GM21515 (cell line): ENCODE measurements at regions not wholly inside any gene's neighbourhood (a gene's known extent, or its start where the extent isn't known, plus 50 kb on each side); places are given as distances from the start of the nearest gene placed in this dataset.

Experiments
- ATAC-seq: cut with Tn5 transposase; IDR thresholded peaks from one replicate; pipeline ENCODE4 v1.9.1; 2021; ENCODE audit not compliant: unreplicated experiment

DNA sequence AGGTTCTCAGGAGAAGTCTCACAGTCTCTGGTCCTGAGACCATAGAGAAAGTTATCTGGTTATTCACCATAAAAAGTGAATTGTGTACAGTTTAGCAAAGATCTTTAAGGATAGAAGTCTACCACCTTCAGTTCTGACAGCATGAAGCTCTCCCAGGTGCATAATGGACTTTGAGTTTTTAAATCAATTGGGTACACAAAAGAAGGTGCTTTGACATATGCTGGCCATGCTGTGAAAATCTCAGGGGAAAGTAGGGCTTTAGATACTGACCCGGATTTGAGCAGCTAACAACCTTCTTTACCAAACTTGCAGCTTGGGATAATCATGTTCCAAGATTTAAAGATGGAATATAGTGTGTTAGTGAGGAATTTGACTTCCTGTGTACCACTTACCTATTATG, 264.2 kb downstream of the ZSWIM6 start:
- no peak for ATAC-seq

GRCh38 chr5:61597684-61598083, 265.6 kb downstream of the ZSWIM6 start:
- no peak for ATAC-seq

DNA sequence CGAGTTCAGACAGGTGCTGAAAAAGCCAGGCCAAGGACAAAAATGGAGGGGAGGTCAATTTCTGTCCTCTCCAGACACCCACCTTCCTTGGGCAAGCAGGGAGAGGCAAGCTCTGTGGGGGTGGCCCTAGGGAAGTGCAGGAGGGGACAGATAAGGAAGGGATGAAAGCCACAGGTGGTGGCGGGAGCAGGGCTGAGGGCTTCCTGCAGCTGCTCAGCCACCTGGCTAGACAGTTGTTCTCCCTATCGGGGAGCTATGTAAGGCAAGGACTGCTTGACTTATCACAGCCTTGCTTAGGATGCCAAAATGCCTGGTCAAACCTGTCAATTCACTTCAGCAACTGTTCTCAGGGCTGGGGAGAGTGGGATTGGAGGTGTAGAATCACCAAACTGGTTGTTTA, 266.1 kb downstream of the ZSWIM6 start:
- no peak for ATAC-seq

DNA sequence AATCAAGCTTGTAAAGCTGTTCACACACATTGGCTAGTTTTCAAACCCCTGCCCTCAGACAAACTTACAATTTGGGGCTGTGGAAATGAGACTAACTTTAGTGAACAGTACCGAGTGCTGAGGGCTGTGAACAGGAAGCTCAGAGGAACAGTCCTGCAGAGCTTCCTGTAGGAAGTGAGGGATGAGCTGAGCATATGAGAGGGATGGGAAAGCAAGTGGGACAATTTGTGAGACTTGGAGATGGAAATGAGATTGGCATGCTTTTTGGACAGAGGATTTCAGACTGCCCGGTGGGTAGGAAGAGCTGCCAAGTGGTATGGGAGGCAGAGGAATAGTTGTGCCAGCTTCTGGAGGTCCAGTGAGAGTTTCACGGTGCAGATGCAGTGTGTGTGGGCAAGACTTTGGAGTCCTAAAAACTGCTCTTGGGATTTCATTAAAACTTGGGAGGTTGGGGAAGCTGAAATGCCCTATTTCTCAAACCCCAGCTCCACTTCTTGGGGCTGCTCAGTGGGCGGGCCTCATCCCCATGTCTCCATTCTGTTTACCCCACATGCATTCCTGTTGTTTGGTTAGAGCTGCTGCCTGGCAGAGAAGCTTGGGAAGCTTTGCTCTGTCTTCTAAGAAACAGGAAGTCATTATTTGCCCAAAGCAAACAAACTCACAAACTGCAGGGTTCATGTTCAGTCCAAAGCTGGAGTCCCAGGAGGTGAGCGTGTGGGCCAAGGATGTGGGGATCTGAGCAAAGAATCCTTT, 267.5 kb downstream of the ZSWIM6 start:
- no peak for ATAC-seq

- no peak for ATAC-seq
Measured at GRCh38 chr5:61600123-61600444, 268.0 kb downstream of the ZSWIM6 start.

GRCh38 chr5:61600945-61601511, 269.0 kb downstream of the ZSWIM6 start:
- no peak for ATAC-seq

- ATAC-seq: no peak
Measured at GRCh38 chr5:61603211-61603908, 271.3 kb downstream of the ZSWIM6 start.

DNA sequence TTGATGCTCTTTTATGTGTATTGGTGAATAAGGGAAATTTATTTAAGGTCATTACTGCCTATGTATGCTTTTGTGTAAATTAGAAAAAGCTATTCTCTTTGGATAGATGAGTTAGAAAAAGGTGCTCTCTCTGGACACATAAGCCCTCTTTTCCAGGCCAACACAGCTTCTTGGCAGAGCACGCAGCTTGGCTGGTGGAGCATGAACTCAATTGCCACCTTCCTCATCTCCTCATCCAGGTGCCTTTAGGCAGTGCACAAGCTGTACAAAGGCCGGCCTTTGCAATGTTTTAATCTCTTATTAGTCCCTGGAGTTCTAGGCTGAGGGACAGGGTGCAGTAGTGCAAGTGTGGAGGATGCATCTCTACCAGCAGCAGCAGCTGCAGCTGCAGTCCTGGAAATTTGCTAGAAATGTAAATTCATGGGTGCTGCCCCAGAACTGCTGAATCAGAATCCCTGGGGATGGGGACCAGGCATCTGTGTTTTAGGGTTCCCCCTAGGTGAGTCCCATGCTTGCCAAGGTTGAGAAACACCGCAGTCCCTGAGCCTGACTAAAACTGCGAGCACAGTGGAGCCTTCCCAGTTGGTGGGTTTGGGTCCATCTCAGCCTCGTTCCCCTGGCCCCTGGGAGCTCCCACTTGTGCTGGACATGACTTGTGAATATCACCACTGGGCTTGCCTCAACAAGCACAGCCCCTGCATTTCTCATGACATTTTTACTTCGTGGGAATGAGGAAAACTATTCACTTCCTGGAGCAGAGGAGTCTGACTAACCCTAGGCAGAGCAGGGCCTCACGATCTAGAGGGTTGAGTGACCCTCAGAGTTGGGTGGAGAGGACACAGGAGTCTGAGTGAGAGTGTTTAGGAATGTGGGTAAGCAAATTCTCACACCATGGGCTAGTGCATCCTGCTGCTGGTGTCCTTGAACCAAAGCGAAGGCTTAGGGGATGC, 272.3 kb downstream of the ZSWIM6 start:
- ATAC-seq: no peak

DNA sequence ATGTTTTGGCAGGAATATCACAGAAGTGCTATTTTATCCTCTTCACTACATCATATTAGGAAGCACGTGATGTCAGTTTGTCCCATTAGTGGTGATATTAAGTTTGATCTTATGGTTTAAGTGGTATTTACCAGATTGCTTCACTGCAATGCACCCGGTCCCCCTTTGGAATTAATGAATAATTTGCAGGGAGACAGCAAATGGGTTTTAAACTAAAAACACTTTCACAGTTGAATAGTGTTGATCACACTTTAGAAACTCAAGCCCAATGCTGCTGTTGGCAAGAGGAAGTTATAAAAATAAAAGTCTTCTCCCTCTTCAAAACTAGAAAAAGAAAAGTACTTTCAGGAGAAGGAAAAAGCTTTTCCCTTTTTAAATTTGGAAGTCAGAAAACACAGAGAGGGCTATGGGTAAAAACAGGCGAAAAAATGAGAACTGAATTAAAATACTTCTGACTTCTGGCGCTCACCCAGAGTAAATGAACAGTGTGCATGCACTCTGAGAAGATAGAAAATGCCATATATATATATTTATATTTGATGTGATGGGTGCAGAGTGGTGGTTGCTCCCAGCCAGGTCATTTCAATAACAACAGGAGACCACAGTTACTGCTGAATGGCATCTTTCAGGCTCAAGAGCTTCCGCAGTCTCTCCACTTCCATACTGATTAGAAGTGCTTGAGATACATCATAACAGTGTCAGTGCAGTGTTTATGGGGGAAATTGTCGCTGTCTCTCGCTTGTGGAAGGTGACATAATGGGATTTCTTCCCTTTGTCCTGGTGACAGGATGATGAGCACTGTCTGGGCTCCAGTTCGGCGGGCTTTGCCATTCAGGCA, 278.0 kb downstream of the ZSWIM6 start:
- no peak for ATAC-seq

GRCh38 chr5:61610678-61611024, 278.6 kb downstream of the ZSWIM6 start:
- ATAC-seq: no peak

DNA sequence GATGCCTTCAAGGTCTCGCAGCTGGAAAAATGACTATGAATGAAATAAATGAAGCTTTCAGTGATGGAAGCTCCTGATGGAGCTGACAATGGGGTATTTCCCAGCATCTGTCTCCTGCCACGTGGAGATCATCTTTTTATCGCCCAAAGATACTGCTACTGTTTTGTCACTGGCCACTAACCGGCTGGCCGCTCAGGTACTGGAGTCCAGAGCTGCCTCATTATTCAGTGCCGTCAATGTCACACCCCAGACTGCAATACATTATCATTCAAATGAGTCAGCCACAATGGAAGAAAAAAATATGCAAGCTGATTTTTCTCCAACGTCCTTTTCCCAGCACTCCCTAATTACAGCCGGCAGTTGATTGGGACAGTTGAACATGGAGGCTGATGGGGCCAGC, 280.4 kb downstream of the ZSWIM6 start:
- ATAC-seq: no peak

DNA sequence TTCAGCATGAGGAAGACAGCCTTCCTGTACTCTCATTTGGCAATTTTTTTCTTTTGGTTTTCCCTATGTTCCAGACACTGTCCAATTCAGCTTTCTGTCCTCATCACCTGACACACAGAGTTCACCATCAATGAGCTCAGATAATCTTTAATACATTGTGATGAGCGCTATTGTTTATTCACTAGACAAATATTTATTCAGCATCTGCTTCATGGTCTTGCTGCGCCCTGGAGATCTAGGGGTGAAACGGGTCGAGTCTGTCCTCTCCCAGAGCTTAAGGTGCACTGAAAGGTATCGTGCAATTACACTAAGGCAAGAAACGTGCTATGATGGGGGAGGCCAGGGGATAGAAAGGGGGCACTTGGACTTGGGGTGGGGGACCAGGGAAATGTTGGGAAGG, 281.6 kb downstream of the ZSWIM6 start:
- no peak for ATAC-seq

DNA sequence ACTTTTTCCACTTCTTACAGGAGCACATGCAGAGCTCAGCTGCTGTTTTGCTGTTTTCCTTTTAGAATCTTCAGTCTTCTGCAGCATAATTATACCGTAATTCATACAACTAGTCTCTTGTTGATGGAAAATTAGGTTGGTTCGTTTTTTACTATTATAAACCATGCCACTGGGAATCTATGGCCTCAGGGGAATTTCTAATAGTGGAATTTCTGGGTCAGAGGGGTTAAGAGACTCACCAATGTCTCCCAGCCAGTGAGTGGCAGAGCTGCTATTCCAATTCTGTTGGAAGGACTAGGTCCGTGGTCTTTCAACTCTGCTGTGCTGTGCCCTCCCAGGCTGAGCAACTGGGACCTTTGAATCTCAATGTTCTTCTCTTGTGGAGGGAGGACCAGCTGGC, 282.5 kb downstream of the ZSWIM6 start:
- no peak for ATAC-seq

DNA sequence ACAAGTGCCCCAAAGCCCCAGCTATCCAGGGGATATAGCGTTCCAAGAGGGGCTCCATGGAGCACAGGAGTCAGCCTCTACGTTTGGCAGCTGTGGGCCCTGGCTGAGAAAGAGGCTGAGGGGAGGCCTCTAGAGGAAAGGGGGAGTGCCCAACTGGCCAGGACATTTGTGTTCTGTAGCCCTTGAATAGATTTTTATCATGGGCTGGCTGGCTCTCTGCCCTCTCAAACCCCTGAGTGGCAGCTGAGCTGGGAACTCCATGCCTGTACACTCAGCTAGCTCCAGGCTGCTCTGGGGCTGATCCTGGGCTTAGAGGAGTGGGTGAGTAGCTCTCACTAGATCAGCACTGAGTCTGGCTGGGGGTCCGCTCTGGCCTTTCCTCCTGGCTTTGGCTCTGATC, 285.0 kb downstream of the ZSWIM6 start:
- ATAC-seq: no peak

DNA sequence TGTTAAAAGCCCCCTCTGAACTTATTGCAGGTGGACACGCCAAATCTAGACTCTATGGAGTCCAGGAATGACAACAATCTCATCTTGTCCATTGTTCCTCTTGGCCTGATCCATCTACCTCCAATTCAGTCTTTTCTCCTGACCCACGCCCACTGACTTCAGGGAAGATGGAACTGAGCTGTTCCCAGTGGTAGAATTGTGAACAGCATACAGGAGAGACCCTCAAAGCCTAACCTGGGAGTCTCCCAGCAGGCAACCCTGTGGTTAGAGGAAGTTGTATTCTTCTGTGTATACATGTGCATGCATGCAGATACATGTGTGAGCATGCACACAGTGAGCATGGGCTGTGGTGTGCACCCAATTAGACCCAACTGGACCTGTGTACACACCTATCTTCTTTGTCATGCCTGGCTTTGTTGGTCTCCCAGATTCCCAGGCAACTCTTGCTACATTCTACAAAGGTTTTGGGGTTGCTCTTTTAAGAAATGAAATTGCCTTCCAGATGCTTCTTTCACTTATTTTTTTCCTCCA, 286.0 kb downstream of the ZSWIM6 start:
- ATAC-seq: no peak

- no peak for ATAC-seq
Measured at GRCh38 chr5:61618577-61618976, 286.5 kb downstream of the ZSWIM6 start.

DNA sequence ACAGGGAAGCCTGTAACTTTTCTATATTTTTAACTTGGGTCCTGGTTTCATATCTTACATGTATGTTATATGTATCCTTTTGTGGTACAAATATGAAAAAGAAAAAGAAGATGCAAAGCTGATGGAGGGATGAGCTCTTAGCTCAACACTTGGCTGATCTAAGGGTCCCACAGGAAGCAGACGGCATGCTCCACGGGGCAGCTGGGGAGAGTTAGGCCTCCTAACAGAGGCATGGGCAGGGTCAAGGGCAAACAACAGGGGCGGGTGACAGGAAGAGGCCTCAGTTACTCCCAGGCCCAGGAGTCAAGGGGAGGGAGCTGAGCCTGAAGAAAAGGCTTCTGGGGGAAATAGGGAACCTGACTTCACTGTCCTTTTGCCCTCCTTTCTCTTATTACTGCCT, 287.2 kb downstream of the ZSWIM6 start:
- ATAC-seq: no peak

DNA sequence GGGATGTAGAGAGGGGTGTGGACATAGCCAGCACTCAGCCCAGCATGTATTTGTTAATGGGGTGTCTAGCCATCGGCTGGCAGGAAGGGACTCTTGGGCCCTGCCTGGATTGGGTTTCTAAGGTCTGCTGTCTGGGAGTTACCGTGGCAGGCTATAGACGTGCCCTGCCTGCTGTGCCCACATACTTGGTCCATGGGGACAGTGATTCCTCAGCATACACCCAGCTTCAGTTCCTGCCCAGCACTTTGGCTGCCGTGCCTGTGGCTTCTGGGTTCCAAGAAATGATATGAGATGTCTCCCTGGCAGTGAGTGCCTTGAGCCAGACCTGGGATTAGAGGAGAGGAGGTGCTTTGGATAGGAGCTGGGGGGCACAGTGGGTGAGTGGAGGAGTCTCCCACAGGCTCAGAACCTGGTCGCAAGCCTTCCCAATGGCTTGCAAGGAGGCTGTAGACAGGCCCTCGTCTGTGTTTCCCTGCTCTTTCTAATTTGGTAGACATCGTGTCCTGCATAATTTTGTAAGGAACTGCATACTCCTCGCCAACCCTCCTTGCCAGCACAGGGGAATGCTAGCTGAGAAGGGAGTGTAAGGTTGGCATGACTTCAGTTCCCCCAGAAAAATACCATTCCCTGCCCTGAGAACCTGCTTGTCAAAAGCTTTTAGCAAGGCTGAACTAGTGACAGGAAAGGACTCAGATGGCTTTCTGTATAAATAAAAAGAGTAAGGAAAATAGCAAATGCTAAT, 287.9 kb downstream of the ZSWIM6 start:
- ATAC-seq: no peak

- no peak for ATAC-seq
Measured at GRCh38 chr5:61620699-61621182, 288.7 kb downstream of the ZSWIM6 start.
